Stimulated activated CD4-positive, alpha-beta T cell treated with anti-CD3 and anti-CD28 coated beads, Interleukin-12 subunit alpha, Interleukin-12 subunit beta, amount 100 ng/mL, for 48 hours (primary cell): ENCODE measurements at regions not wholly inside any gene's neighbourhood (a gene's known extent, or its start where the extent isn't known, plus 50 kb on each side); places are given as distances from the start of the nearest gene placed in this dataset.
"Not testable (repeated sequence)": the region's sequence is repeated elsewhere in the genome, so short reads cannot be mapped to it uniquely, and the experiment has no call there.

ENCODE experiments used
- DNase-seq, 3 donors: peaks; one replicate each; pipeline ENCODE4 v3.0.0-alpha.2; 2020; ENCODE audit warnings: low read depth in 2 of 3, low spot score in 1 of 3

GRCh38 chr6:11486959-11487358 is 50.6 kb upstream of the TMEM170B start:
- no peak for DNase-seq

GRCh38 chr6:11486486-11486885 is 51.1 kb upstream of the TMEM170B start:
- no peak for DNase-seq

DNA sequence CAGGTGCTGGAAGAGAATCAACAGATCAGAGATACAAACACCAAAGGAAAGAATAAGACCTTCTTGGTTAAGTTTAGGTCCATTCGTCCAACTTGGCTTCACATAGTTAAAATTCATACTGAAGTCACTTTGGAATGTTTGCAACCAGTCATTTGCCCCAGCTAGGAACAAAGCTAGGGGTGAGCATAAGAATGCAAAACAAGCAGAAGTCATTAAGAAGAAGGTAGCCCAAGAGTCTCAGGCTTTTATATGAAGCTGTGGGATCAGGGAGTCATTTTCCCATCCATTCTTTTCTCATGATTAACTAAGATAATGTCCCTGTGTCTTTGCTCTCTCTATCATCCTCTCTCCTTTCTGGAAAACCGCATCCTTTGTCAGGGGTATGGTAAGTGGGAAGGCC is 51.5 kb upstream of the TMEM170B start:
- DNase-seq: no peak

GRCh38 chr6:11485271-11485670 is 52.3 kb upstream of the TMEM170B start:
- no peak for DNase-seq

- no peak for DNase-seq
Measured at GRCh38 chr6:11484441-11484840, 53.1 kb upstream of the TMEM170B start.

GRCh38 chr6:11482616-11483015 is 54.9 kb upstream of the TMEM170B start:
- no peak for DNase-seq

DNA sequence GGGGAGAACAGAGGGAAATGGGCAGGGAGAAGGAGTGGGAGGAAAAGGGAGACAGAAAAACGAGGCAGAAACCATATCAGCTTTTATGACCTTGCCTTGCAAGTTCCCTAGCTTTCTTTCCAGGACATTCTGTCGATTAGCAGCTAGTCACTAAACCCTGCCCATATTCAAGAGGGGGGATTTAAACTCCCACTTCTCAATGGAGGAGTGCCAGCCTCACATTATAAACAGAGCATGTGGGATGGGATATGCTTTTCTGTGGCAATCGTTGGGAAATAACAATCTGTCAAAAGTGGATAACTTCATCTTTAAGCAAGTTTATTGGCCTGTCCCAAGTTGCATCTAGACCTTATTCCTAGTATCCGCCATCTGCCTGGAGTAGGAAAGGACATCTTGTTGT is 57.0 kb upstream of the TMEM170B start:
- no peak for DNase-seq

GRCh38 chr6:11479296-11479695 is 58.3 kb upstream of the TMEM170B start:
- no peak for DNase-seq

GRCh38 chr6:11478586-11478985 is 59.0 kb upstream of the TMEM170B start:
- no peak for DNase-seq

DNA sequence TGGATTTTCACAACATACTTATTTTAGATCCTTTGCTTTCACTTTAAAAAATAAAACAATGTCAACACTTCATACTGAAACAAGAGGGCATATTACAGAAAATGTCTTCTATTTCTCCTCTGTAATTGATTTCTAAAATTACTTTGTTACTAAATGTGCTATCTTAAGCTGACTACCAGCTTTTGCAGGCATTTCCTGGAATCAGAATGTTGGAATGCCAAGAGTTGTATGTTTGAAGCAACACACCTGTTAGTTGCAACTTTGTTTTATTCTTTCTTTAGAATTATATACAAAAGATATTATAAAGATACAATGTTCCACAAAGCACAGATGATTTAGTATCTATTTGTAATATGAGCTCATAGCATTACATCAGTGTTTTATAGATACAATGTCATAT is 62.5 kb upstream of the TMEM170B start:
- no peak for DNase-seq

DNA sequence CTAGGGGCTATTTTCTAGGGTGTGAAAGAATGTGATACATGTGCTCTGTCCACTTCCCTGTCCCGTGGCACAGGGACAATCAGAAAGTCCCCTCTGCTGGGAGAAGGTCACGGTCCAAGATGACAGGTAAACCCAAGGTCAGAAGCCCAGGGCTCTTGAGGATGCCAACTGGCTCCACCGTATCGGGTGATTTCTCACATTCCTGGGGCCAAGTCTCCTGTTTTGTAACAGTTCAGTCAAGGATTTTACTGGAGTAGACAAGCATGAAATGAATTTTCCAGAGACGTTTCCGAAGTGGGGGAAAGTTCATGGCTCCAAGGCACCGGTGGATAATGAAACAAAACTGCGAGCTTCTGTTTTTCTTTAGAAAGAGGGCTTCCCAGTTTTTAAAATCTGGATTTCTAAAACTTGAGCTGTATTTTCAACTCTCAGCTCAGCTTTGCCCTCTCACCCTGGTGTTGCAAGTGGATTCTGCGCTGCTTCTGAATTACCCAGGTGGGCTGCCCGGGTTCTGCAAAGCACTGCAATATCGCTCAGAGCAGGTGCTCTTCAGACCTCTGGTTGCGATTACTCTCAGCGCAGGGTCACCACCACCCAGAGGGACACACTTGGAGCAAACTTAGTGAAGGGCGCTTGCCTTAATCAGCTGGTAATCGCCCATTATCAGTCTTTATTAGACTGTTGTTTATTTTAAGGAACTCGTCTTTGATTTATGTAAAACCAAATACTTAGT is 64.4 kb upstream of the TMEM170B start:
- no peak for DNase-seq

GRCh38 chr6:11471261-11471660 is 66.3 kb upstream of the TMEM170B start:
- DNase-seq: no peak

DNA sequence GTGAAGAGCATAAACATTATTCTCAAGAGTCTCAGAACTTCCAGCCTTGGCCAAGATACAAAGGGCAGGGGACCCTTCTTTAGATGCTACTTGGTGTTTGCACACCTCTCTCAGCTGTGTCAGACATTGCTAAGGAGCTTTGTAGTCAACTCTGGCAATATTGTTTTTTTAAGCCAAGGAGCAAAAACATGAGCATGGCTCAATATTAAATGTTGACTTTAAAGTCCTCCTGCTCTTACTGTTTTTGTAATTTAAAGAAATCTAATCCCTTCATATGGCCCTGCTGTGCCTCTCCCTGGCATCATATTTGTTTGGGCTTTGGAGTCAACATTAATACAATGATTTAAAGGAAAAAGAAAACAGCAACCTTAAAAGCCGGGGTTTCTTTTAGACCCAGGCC is 67.9 kb upstream of the TMEM170B start:
- DNase-seq: no peak

DNA sequence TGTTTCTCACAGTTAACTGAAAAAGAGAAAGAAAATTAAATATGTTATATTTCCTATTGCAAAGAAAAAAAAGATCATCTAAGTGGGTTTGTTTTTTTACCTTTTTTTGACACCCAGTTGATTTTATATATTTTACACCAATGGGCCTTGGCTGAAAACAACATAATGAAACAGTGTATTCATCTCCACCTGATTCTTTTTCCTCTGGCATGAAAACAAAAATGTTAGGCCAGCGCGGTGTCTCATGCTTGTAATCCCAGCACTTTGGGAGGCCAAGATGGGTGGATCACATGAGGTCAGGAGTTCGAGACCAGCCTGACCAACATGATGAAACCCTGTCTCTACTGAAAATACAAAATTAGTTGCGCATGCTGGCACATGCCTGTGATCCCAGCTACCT is 69.3 kb upstream of the TMEM170B start:
- not testable (repeated sequence) for DNase-seq

- DNase-seq: no peak
Measured at GRCh38 chr6:11467364-11467763, 70.2 kb upstream of the TMEM170B start.

- DNase-seq: no peak
Measured at GRCh38 chr6:11463398-11463780, 74.2 kb upstream of the TMEM170B start.

DNA sequence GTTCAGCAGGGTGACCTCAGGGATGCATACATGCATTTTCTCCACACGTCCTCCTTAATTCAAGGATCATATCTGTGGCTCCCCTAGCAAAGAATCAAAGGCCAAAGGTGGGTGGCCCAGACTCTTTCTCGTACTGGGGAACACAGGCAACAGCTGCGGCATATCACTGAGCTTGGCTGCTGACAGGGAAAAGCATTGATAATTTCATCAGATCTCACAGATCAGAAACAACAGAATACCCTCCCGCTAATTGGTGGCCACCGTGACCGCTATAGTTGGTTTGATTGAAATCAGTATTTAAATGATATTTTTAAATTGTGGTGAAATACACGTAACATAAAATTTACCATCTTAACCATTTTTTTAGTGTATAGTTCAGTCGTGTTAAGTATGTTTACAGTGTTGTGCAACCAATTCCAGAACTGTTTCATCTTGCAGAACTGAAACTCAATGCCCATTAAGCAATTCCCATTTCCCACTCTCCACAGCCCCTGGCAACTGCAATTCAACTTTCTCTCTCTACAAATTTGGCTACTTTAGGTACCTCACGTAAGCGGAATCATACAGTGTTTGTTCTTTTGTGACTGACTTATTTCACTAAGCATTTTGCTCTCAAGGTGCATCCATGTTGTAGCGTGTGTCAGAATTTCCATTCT is 74.7 kb upstream of the TMEM170B start:
- DNase-seq: no peak

DNA sequence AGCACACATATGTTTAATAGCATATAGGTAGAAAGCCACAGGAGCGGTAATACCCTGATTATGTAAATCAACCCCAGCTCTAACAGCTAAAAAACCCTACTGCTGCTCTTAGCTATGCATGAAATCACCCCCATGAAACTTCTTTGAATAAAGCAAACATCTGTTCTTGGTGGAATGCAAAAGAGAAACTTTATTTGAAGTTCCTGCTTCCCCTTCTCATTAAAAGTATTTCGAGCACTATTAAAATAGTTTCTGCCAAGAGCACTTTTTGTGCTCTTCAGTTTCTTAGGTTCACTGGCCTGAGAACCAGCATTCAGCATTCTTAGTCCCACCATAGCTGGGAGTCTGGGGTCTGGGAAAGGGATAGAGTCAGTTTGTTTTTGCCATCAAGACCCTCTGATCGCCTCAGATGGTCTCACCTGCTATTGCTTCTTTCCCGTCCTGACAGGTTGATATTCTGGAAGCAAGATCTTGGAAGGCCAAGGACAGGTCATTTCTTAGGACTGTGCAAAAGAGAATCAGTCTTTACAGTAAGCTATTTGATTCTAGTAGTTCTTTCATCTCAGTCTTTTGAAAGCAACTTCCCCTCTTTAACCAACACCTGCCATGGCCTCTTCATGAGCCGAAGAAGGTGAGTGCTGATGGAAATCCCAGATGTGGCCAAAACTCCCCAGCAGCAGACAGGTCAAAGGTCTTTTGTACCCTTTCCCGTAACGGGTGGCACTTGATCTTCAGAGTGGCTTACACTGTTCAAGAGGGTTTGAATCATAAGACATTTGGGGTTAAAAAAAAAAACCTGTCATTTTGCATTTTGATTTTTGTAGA is 76.5 kb upstream of the TMEM170B start:
- DNase-seq: peak in 1 of 3 donors; percentile 3

DNA sequence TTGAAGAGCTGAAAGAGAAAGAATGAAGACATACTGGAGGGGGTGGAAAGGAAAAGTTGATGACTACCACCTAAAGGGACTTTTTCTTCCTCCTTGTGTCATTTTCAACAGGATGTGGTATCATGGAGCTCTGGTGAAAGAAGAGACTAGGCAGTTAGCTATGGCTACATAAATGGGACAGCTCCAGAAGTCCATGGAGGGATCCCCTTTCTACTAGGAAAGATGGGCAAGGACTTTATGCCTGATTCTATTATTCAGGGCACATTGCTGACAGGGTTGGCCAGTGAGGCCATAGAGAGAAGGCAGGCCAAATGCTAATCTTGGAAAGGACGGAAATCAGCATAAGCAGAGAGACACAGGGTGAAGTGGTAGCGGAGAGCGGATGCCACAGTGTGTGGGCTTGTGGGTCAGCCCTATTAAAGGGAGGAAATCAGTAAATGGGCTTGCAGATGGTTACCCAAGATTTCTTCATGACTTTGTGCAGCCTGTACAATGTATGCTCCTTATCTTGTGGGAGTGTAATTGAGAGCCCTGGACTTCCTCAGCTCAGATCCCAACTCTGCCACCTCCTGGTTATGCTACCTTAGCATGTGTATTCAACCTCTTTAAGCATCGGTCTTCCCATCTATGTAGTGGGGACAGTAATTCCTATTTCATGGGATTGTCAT is 77.4 kb upstream of the TMEM170B start:
- DNase-seq: peak in 1 of 3 donors; percentile 5

- no peak for DNase-seq
Measured at GRCh38 chr6:11459079-11459610, 78.4 kb upstream of the TMEM170B start.

DNA sequence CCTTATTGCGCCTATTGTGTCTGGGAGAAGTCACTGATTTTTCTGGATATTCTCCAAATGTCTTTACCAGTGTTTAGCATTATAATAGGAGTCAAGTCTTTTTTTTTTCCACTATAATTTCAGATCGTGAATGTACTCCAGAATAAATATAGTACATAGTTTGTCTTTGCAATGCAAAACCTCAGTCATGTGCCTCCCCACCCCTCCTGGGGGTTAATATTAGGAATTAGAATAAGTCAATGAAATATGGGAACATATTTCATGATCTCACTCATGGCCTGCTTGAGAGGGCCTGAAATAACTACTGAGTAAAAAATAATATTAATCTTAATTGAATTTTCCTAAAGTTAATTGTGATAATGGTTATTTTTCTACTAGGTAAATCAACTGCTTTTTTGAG is 79.0 kb upstream of the TMEM170B start:
- DNase-seq: no peak
